NCI-H2196 (cell line): ENCODE measurements at regions not wholly inside any gene's neighbourhood (a gene's known extent, or its start where the extent isn't known, plus 50 kb on each side); places are given as distances from the start of the nearest gene placed in this dataset.

ENCODE experiments used
- DNase-seq: peaks from one replicate; lab custom pipeline; 2025; ENCODE audit not compliant: unreplicated experiment; lab: John Stamatoyannopoulos, UW

GRCh38 chr12:19709889-19710288, 270.6 kb downstream of the AEBP2 start:
- no peak for DNase-seq

GRCh38 chr12:19710811-19711793, 271.8 kb downstream of the AEBP2 start:
- DNase-seq, result no peak

- DNase-seq, result no peak
Measured at GRCh38 chr12:19712041-19712440, 272.7 kb downstream of the AEBP2 start.

- no peak for DNase-seq
Measured at GRCh38 chr12:19718401-19718800, 279.1 kb downstream of the AEBP2 start.

- DNase-seq, result no peak
Measured at GRCh38 chr12:19719672-19720071, 280.4 kb downstream of the AEBP2 start.

- no peak for DNase-seq
Measured at GRCh38 chr12:19726122-19726521, 286.8 kb downstream of the AEBP2 start.

GRCh38 chr12:19726592-19726991, 287.3 kb downstream of the AEBP2 start:
- DNase-seq, result no peak

GRCh38 chr12:19737019-19737418, 297.7 kb downstream of the AEBP2 start:
- DNase-seq, result no peak

- peak; percentile 83 for DNase-seq
Measured at GRCh38 chr12:19739195-19739776, 300.0 kb downstream of the AEBP2 start.

GRCh38 chr12:19740472-19741131, 301.3 kb downstream of the AEBP2 start:
- DNase-seq, result no peak

GRCh38 chr12:19741132-19741489, 301.8 kb downstream of the AEBP2 start:
- DNase-seq, result no peak

GRCh38 chr12:19744705-19745218, 305.5 kb downstream of the AEBP2 start:
- DNase-seq, result no peak

GRCh38 chr12:19746471-19746870, 307.2 kb downstream of the AEBP2 start:
- DNase-seq, result no peak

- no peak for DNase-seq
Measured at GRCh38 chr12:19749906-19750574, 310.7 kb downstream of the AEBP2 start.

- DNase-seq, result no peak
Measured at GRCh38 chr12:19751078-19751477, 311.8 kb downstream of the AEBP2 start.

GRCh38 chr12:19752712-19753111, 313.4 kb downstream of the AEBP2 start:
- no peak for DNase-seq

- DNase-seq, result no peak
Measured at GRCh38 chr12:19755136-19755535, 315.8 kb downstream of the AEBP2 start.

- DNase-seq, result peak; percentile 46
Measured at GRCh38 chr12:19757317-19757877, 318.1 kb downstream of the AEBP2 start.

GRCh38 chr12:19759227-19759626, 319.9 kb downstream of the AEBP2 start:
- DNase-seq, result no peak

GRCh38 chr12:19760611-19761010, 321.3 kb downstream of the AEBP2 start:
- no peak for DNase-seq

- no peak for DNase-seq
Measured at GRCh38 chr12:19761463-19761862, 322.2 kb downstream of the AEBP2 start.
